Fibroblast of pulmonary artery (primary cell): ENCODE measurements at regions not wholly inside any gene's neighbourhood (a gene's known extent, or its start where the extent isn't known, plus 50 kb on each side); places are given as distances from the start of the nearest gene placed in this dataset.
"Not testable (repeated sequence)": the region's sequence is repeated elsewhere in the genome, so short reads cannot be mapped to it uniquely, and the experiment has no call there.

Experiments
- DNase-seq: peaks from one replicate; pipeline ENCODE4 v3.0.0-alpha.2; 2010; ENCODE audit warnings: low read depth
- H3K4me3 ChIP-seq: replicated peaks from 2 replicates; pipeline ENCODE4 v1.5.1; 2011; ENCODE audit warnings: low read depth, mild to moderate bottlenecking, control low read depth, low read length, moderate library complexity
- TF ChIP-seq, protein P1 (sequence below): IDR thresholded peaks from 2 replicates; pipeline ENCODE4 v1.5.1; 2011; ENCODE audit warnings: mild to moderate bottlenecking, control low read depth, low read length, inconsistent platforms; ENCODE audit errors: missing control alignments

DNA sequence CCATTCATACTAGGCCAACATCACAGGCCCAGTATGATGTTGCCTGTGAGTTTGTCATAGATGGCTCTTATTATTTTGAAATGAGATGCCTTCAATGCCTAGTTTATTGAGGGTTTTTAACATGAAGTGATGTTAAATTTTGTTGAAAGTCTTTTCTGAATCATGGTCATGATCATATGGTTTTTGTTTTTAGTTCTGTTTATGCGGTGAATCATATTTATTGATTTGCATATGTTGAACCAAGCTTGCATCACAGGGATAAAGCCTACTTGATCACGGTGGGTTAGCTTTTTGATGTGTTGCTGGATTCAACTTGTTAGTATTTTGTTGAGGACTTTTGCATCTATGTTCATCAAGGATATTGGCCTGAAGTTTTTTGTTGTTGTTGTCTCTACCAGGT, 195.8 kb upstream of the FN1 start:
- no peak for DNase-seq
- H3K4me3 ChIP-seq = no peak overlapping the region
- TF ChIP-seq, protein P1, sequence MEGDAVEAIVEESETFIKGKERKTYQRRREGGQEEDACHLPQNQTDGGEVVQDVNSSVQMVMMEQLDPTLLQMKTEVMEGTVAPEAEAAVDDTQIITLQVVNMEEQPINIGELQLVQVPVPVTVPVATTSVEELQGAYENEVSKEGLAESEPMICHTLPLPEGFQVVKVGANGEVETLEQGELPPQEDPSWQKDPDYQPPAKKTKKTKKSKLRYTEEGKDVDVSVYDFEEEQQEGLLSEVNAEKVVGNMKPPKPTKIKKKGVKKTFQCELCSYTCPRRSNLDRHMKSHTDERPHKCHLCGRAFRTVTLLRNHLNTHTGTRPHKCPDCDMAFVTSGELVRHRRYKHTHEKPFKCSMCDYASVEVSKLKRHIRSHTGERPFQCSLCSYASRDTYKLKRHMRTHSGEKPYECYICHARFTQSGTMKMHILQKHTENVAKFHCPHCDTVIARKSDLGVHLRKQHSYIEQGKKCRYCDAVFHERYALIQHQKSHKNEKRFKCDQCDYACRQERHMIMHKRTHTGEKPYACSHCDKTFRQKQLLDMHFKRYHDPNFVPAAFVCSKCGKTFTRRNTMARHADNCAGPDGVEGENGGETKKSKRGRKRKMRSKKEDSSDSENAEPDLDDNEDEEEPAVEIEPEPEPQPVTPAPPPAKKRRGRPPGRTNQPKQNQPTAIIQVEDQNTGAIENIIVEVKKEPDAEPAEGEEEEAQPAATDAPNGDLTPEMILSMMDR = no peak

DNA sequence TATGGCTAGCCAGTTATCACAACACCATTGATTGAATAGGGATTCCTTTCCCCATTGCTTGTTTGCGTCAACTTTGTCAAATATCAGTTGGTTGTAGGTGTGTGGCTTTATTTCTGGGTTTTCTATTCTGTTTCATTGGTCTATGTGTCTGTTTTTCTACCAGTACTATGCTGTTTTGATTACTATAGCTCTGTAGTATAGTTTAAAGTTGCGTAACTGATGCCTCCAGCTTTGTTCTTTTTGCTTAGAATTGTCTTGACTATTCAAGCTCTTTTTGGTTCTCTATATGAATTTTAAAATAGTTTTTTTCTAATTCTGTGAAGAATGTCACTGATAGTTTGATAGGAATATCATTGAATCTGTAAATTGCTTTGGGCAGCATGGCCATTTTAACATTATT, 194.9 kb upstream of the FN1 start:
- H3K4me3 ChIP-seq, DNase-seq: not testable (repeated sequence)

DNA sequence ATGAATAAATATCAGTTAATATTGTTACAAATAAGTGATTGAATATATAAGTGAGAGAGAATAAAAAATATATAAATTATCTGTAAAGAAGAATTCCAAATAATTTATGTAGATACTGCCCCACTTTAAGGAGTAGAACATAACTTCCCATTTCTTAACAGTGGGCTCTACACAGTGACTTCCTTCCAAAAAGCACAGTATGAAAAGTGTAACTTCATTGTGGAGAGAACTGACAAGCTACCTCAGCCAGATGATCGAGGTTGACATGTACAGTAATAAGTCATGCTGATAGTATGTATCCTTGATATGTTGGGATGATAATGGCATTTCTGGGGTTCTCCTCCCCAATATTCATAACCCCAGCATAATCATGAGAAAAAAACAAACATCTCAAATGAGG, 191.9 kb upstream of the FN1 start:
- H3K4me3 ChIP-seq = no peak overlapping the region
- TF ChIP-seq, protein P1 = no peak
- no peak for DNase-seq

DNA sequence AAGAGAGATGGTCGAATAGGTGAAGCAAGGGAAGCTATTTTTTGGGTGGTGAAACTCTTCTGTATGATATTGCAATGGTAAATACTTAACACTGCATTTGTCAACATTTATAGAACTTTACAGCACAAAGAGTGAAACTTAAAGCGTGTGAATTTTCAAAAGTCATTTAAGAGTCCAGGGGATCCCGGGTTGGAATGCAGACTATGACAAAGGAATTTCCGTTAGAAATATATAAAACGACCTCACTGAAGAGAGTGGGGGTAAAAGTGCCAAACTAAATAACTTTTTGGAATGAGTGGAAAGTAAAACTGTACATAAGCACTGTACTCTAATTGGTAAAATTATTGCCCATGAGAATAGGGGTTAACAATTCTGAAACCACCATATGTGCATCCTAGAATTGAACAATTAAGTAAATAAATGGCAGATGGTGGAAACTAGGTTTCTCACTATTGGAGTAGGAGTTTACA, 191.0 kb upstream of the FN1 start:
- H3K4me3 ChIP-seq = no peak overlapping the region
- peak; percentile 59 for DNase-seq
- TF ChIP-seq, protein P1 = no peak

DNA sequence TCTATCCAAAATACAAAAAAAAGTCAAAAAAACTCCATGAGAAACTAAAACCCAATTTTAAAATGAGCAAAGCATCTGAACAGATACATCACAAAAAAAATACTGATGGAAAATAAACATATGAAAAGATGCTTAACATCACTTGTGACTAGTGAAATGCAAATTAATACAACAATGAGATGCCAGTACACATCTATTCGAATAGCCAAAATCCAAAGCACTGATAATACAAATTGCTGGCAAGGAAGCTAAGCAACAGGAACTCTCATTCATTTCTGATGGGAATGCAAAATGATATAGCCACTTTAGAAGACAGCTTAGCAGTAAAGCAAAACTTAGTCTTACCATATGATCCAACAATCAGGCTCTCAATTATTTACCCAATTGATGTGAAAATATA, 190.2 kb upstream of the FN1 start:
- DNase-seq = no peak
- TF ChIP-seq, protein P1 = no peak
- no peak overlapping the region for H3K4me3 ChIP-seq

DNA sequence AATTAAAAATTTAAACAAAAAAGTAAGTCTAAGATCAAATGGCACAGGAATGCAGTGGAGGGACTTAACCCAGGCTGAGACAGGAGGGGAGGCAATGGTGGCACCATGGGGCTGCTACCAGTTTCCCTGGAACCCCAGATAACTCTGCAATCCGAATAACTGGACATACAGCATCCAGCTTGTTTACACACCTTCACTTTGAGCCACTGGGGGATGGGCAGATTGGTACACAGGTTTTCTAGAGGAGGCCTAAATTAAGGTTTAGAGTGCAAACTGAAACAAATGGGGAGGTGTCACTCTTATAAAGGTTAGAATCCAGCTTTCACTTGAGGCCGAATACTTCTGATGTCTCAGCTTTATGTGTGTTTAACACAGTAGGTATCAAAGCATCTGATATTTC, 189.3 kb upstream of the FN1 start:
- TF ChIP-seq, protein P1 = no peak
- no peak overlapping the region for H3K4me3 ChIP-seq
- DNase-seq = no peak

DNA sequence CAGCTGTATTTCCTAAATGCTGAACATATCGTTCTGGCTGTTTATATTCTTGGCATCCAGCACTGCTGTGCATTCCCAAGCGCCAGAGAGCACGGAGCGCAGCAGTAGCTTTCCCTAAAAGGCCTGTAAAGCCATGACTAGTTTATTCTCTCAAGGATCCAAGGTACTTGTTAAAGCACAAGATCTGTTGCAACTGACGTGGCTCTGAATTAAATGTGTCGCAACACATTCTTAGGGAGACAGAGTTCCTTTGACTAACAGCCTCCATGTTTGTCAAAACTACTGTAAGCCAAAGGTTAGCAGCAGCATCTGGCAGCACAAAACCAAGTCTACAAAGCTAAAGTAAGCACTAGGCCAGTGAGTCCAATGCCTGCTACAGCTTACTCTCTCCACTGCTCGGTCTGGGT, 188.6 kb upstream of the FN1 start:
- peak; percentile 99 for DNase-seq
- H3K4me3 ChIP-seq = no peak overlapping the region
- TF ChIP-seq, protein P1 = no peak
